ENCODE measurements at regions not wholly inside any gene's neighbourhood (a gene's known extent, or its start where the extent isn't known, plus 50 kb on each side); places are given as distances from the start of the nearest gene placed in this dataset.

DNA sequence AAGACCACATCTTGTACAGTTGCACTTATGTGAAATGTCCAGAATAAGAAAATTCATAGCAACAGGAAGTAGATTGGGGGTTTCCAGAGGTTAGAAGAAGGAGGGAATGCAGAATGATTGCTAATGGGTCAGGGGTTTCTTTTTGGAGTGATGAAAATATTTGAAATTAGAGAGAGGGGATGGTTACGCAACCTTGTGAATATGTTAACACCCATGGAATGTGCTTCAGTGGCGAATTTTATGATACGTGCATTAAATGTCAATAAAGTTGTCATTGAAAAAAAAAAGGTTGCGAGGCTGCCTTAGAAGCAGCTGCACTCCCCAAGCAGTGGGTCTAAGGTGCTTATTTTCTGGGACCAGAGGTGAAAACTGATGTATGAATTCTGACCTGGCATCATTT, 64.4 kb upstream of the SUB1 start:
- no peak for TF ChIP-seq CTCF (IDR thresholded peaks at IDR 0.05 in 2 of 3, conservative IDR thresholded peaks at IDR 0.05 in 1 of 3; ENCODE audit: borderline replicate concordance in 1 of 3, insufficient read depth in 1 of 3, low read depth in 2 of 3, low read length in 2 of 3)
- no peak for TF ChIP-seq MAX (IDR thresholded peaks at IDR 0.05)
- no peak for TF ChIP-seq FOSL1 (IDR thresholded peaks at IDR 0.05; ENCODE audit: low read depth)

All from HCT116 (cell line).